ENCODE measurements at regions not wholly inside any gene's neighbourhood (a gene's known extent, or its start where the extent isn't known, plus 50 kb on each side); places are given as distances from the start of the nearest gene placed in this dataset.
"Not testable (repeated sequence)": the region's sequence is repeated elsewhere in the genome, so short reads cannot be mapped to it uniquely, and the experiment has no call there.

GRCh38 chr6:155635416-155635815 lies 179.8 kb upstream of the NOX3 start:
- DNase-seq (ENCODE audit: low read depth in 2 of 3, low spot score in 1 of 3) = no peak

DNA sequence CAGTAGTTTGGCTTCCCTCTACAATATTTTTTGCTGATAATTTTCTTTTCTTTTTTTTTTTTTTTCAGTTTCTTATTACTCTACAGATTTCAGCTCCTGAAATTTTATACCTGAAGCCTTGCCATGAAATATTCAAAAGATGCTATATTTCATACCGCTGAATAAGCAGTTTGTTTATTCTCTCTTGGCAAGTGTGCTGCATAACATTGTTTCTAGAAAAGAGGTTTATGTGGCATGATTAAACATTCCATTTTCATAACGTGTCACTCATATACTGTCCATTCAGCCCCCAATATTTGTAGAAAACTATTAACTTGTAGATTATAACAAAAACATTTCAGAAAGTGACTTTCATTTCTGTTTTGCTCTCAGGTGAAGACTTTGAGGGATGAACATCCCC lies 174.4 kb upstream of the NOX3 start:
- DNase-seq (ENCODE audit: low read depth in 2 of 3, low spot score in 1 of 3) = no peak

DNA sequence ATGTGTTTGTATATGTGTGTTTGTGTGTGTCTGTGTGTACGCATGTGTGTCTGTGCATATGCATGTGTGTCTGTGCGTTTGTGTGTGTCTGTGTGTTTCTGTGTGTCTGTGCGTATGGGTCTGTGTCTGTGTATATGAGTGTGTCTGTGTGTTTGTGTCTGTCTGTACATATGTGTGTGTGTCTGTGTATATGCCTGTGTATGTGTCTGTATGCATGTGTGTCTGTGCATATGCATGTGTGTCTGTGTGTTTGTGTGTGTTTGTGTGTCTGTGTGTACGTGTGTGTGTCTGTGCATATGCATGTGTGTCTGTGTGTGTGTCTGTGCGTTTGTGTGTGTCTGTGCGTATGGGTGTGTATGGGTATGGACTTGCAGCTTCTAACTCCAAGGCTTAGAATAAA lies 174.0 kb upstream of the NOX3 start:
- no peak for DNase-seq (ENCODE audit: low read depth in 2 of 3, low spot score in 1 of 3)

DNA sequence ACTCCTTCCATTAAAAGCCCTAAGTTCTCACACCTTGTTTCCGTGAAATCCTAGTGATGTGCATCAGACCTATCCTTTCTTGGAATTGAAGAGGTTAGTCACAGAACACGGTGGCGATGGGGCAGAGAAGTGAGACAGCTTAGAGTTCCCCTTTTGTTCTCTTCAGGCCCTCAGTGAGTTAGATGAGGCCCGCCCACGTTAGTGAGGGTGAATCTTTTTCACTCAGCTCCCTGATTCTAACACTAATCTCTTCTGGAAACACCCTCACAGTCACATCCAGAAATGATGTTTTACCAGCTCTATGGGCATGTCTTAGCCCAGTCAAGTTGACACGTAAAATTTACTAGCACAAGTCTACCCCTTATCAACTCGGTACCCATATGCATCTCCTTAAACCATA lies 172.7 kb upstream of the NOX3 start:
- DNase-seq (ENCODE audit: low read depth in 2 of 3, low spot score in 1 of 3) = peak; percentile 27 to 50 (median 32)

GRCh38 chr6:155627722-155628212 lies 172.1 kb upstream of the NOX3 start:
- DNase-seq (ENCODE audit: low read depth in 2 of 3, low spot score in 1 of 3) = not testable (repeated sequence)

DNA sequence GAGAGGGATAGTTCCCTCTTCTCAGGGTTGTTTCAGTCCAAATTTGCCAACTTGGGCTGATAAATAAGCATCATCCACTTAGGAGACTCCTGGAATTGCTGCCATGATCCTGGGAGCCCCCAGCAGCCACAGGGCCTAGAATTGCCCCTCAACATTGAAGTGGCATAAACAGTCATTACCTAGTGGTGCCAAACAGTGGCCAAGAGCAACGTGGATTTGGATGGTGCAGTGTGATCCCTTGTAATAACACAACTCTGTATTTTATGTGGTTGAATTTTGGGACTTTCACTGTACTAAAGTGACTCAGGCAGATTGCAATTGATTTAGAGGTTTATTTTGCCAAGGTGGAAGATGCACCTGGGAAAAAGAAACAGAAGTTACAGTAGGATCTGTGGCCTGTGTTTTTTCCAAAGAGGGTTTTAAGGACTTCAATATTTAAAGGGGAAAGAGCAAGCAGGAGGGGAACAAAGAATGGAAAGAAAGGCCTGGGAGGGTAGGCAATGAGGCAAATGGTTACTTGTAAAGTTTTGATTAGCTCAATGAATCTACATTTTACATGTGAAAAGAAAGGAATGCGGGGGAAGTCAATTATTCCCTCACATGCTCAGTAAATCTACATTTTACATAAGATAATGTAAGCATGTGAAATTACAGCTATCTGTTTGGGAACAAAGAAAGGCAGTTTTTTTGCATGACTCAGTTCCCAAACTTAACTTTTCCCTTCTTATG lies 168.0 kb upstream of the NOX3 start:
- no peak for DNase-seq (ENCODE audit: low read depth in 2 of 3, low spot score in 1 of 3)

DNA sequence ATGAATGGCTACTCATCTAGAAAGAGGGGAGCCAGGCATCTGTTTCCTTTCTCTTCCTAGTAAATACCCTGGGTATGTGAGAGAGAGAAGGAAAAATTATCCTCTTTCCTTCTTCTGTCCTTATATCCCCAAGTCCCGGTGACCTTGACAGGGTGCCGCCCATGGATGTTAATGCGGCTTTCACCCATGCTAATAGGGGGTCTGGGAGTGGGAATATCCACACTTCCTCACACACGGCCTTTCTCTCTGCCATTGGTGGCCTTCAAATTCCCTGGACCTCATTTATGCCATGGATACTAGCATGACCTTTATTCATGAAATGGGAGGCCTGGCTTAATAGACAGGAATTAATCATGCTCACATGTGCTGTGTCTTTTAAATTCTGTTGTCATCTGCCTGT lies 159.0 kb upstream of the NOX3 start:
- DNase-seq (ENCODE audit: low read depth in 2 of 3, low spot score in 1 of 3) = no peak

GRCh38 chr6:155611742-155612141 lies 156.1 kb upstream of the NOX3 start:
- DNase-seq (ENCODE audit: low read depth in 2 of 3, low spot score in 1 of 3) = no peak

GRCh38 chr6:155604991-155605390 lies 149.4 kb upstream of the NOX3 start:
- no peak for DNase-seq (ENCODE audit: low read depth in 2 of 3, low spot score in 1 of 3)

- DNase-seq (ENCODE audit: low read depth in 2 of 3, low spot score in 1 of 3) = no peak
These were observed 143.9 kb upstream of the NOX3 start for GRCh38 chr6:155599561-155599960.

GRCh38 chr6:155599160-155599559 lies 143.5 kb upstream of the NOX3 start:
- DNase-seq (ENCODE audit: low read depth in 2 of 3, low spot score in 1 of 3) = no peak

- no peak for DNase-seq (ENCODE audit: low read depth in 2 of 3, low spot score in 1 of 3)
These were observed 139.6 kb upstream of the NOX3 start for GRCh38 chr6:155595284-155595683.

DNA sequence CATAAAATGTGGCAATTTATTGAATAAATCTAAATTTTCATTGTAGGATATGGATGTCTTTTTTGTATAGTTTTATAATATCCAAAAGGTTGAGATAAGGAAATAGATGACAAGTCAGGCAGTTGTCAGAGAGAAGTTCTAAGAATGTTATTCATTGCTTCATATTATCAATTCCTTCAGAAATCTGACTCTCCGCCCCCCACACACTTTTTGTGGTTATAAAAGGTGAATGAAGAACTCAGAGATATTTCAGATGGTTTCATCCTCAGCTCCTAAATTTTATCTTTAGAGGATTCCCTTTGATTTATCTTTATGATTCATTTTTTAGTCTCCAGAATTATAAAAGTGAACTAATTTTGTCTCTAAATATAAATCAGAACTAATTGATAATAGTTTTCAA lies 136.1 kb upstream of the NOX3 start:
- no peak for DNase-seq (ENCODE audit: low read depth in 2 of 3, low spot score in 1 of 3)

DNA sequence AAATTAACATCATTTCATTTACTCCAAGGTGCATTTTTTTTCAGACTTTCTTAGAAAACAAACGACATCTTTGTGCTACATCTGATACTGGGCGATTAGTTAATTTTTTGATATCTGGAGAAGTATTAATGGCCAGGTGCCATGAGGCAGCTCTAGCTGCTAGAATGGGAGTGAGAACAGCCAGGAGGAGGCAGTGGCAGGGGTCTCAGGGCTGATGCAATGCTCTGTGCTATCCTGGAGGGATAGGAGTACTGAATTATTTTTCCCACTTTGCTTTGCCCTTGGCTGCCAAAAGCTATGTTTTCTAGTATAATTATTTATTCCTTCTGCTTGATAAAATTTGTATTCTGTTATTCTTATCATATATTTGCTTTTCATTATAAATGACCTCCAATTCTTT lies 133.6 kb upstream of the NOX3 start:
- DNase-seq (ENCODE audit: low read depth in 2 of 3, low spot score in 1 of 3) = no peak

GRCh38 chr6:155587817-155588216 lies 132.2 kb upstream of the NOX3 start:
- no peak for DNase-seq (ENCODE audit: low read depth in 2 of 3, low spot score in 1 of 3)

GRCh38 chr6:155586090-155586489 lies 130.5 kb upstream of the NOX3 start:
- no peak for DNase-seq (ENCODE audit: low read depth in 2 of 3, low spot score in 1 of 3)

GRCh38 chr6:155584006-155584405 lies 128.4 kb upstream of the NOX3 start:
- DNase-seq (ENCODE audit: low read depth in 2 of 3, low spot score in 1 of 3) = no peak

- no peak for DNase-seq (ENCODE audit: low read depth in 2 of 3, low spot score in 1 of 3)
These were observed 126.7 kb upstream of the NOX3 start for GRCh38 chr6:155582016-155582991.

DNA sequence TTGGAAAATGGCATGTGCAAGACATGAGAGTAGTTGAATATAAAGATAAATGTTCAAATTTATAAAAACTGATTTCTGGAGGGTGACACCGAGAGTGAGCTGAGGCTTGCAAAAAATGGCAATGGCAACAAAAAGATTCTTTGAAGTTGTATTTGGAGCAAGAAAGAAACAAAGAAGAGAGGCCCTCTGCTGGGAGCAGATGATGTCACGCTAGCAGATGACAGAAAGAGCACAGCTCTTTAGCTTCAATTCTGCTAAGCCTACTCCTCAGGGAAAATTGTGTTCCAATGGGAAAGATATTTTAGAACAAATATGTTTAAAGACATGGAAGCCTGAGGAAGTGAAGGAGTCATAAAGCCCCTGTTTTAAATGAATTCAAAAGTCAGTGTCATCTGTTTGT lies 125.3 kb upstream of the NOX3 start:
- DNase-seq (ENCODE audit: low read depth in 2 of 3, low spot score in 1 of 3) = no peak

DNA sequence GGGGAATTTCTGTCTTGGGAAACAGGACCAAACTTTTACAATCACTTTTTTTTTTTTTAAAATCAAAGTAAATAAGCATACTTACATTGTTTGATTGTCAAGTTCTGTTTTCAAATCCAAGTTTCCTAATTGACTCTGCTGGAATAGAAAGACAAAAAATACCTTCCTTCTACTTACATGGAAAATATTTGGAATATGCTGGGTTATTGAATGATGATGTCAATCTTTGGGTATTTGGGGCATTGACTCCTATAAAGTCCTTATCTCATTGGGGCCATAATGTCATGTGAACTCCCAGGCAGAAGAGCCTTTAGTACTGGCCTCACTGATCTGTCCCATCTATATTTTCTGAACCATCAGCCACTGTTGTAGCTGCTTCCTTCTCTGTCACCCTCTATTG lies 122.6 kb upstream of the NOX3 start:
- DNase-seq (ENCODE audit: low read depth in 2 of 3, low spot score in 1 of 3) = no peak

DNA sequence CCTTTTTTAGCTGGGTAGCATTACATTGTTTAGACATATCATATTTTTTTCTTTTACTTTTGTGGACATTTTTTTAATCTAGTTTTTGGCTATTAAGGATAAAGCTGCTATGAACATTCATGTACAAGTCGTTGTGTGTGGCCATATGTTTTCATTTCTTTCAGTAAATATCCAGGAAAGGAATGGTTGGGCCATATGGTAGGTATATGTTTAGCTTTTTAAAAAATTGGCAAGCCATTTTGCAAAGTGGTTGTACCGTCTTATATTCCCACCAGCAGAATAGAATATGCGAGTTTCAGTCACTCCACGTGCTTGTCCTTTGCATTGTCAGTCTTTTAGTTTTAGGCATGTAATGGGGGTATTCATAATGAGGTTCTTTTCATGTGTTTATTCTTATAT lies 106.3 kb upstream of the NOX3 start:
- DNase-seq (ENCODE audit: low read depth in 2 of 3, low spot score in 1 of 3) = no peak

GRCh38 chr6:155561257-155561965 lies 105.8 kb upstream of the NOX3 start:
- no peak for DNase-seq (ENCODE audit: low read depth in 2 of 3, low spot score in 1 of 3)

Measured in stimulated activated CD4-positive, alpha-beta T cell treated with anti-CD3 and anti-CD28 coated beads, Interleukin-12 subunit alpha, Interleukin-12 subunit beta, amount 100 ng/mL, for 48 hours (primary cell).